ENCODE measurements at regions not wholly inside any gene's neighbourhood (a gene's known extent, or its start where the extent isn't known, plus 50 kb on each side); places are given as distances from the start of the nearest gene placed in this dataset.

GRCh38 chr16:73605309-73605708 lies 557.4 kb upstream of the ZFHX3 start:
- Histone ChIP-seq H3K27me3 (ENCODE audit: control insufficient read depth in 1 of 2, insufficient read depth in 2 of 2, low read length in 1 of 2) (no peaks in the 10 kb centered on the region), H3K36me3 (ENCODE audit: control insufficient read depth in 1 of 2, insufficient read depth in 2 of 2, low read length in 1 of 2) (no peaks in the 10 kb centered on the region), H3K4me3 (ENCODE audit: low read length in 2 of 2) (no peak overlapping the region), H3K9me3 (ENCODE audit: control insufficient read depth, low read length) (peaks cover 3% of the 10 kb centered on the region), H3K4me1 (ENCODE audit: control insufficient read depth in 1 of 2, insufficient read depth in 2 of 2, low read length in 2 of 2) (no peaks in the 10 kb centered on the region), H3K27ac (ENCODE audit: low read depth in 1 of 2, low read length in 2 of 2) (no peak overlapping the region)
- DNase-seq, result no peak
- intact Hi-C loops (cut with DNase I), result no loop called here
- WGBS, 2 donors, result 86 to 87% methylated on average over 5 of the region's 5 CpGs
- ATAC-seq (ENCODE audit: low FRiP score), result no peak

GRCh38 chr16:73601911-73602310 lies 554.0 kb upstream of the ZFHX3 start:
- no peak for ATAC-seq (ENCODE audit: low FRiP score)
- intact Hi-C loops (cut with DNase I), result no loop called here
- H3K27ac ChIP-seq (ENCODE audit: low read depth in 1 of 2, low read length in 2 of 2), result no peak overlapping the region

GRCh38 chr16:73599870-73600269 lies 551.9 kb upstream of the ZFHX3 start:
- no peaks in the 10 kb centered on the region for H3K27me3 ChIP-seq (ENCODE audit: control insufficient read depth in 1 of 2, insufficient read depth in 2 of 2, low read length in 1 of 2)
- intact Hi-C loops (cut with DNase I), result no loop called here

More at GRCh38 chr16:73601911-73602310, 554.0 kb upstream of the ZFHX3 start:
- Histone ChIP-seq H3K36me3 (ENCODE audit: control insufficient read depth in 1 of 2, insufficient read depth in 2 of 2, low read length in 1 of 2) (no peaks in the 10 kb centered on the region), H3K27me3 (ENCODE audit: control insufficient read depth in 1 of 2, insufficient read depth in 2 of 2, low read length in 1 of 2) (no peaks in the 10 kb centered on the region), H3K4me1 (ENCODE audit: control insufficient read depth in 1 of 2, insufficient read depth in 2 of 2, low read length in 2 of 2) (no peaks in the 10 kb centered on the region), H3K4me3 (ENCODE audit: low read length in 2 of 2) (no peak overlapping the region), H3K9me3 (ENCODE audit: control insufficient read depth, low read length) (no peaks in the 10 kb centered on the region)
- WGBS, 2 donors, result 79% methylated on average over 3 of the region's 3 CpGs
- DNase-seq, result no peak

GRCh38 chr16:73599351-73599750 lies 551.4 kb upstream of the ZFHX3 start:
- 61 to 67% methylated on average over 2 of the region's 2 CpGs for WGBS, 2 donors
- no peaks in the 10 kb centered on the region for H3K36me3 ChIP-seq (ENCODE audit: control insufficient read depth in 1 of 2, insufficient read depth in 2 of 2, low read length in 1 of 2)

More at GRCh38 chr16:73599870-73600269, 551.9 kb upstream of the ZFHX3 start:
- H3K36me3 ChIP-seq (ENCODE audit: control insufficient read depth in 1 of 2, insufficient read depth in 2 of 2, low read length in 1 of 2), result no peaks in the 10 kb centered on the region
- 75 to 82% methylated on average over 2 of the region's 2 CpGs for WGBS, 2 donors
- H3K4me1 ChIP-seq (ENCODE audit: control insufficient read depth in 1 of 2, insufficient read depth in 2 of 2, low read length in 2 of 2), result no peaks in the 10 kb centered on the region
- no peak for DNase-seq
- no peaks in the 10 kb centered on the region for H3K9me3 ChIP-seq (ENCODE audit: control insufficient read depth, low read length)
- ATAC-seq (ENCODE audit: low FRiP score), result no peak
- H3K27ac ChIP-seq (ENCODE audit: low read depth in 1 of 2, low read length in 2 of 2), result no peak overlapping the region
- no peak overlapping the region for H3K4me3 ChIP-seq (ENCODE audit: low read length in 2 of 2)

DNA sequence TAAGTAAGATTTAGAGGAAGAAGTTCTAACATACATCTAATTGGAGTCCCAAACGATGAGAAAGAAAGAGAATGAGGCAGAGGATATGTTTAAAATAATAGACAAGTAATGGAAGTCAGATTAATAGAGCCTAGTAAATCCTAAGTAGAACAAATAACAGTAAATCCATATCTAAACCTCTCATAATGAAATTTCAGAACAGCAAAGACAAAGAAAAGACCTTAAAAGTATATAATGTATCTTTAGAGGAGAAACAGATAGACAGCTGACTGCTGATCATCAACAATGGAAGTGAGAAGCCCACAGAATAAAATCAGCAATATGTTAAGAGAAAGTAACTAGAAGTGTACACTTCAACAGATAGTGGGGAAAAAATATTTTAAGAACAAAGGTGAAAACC lies 536.2 kb upstream of the ZFHX3 start:
- Histone ChIP-seq H3K36me3 (ENCODE audit: control insufficient read depth in 1 of 2, insufficient read depth in 2 of 2, low read length in 1 of 2) (no peaks in the 10 kb centered on the region), H3K9me3 (ENCODE audit: control insufficient read depth, low read length) (peaks cover 3% of the 10 kb centered on the region), H3K4me1 (ENCODE audit: control insufficient read depth in 1 of 2, insufficient read depth in 2 of 2, low read length in 2 of 2) (no peaks in the 10 kb centered on the region), H3K4me3 (ENCODE audit: low read length in 2 of 2) (no peak overlapping the region), H3K27me3 (ENCODE audit: control insufficient read depth in 1 of 2, insufficient read depth in 2 of 2, low read length in 1 of 2) (no peaks in the 10 kb centered on the region), H3K27ac (ENCODE audit: low read depth in 1 of 2, low read length in 2 of 2) (no peak overlapping the region)
- intact Hi-C loops (cut with DNase I), result no loop called here
- ATAC-seq (ENCODE audit: low FRiP score) (no peak), DNase-seq (no peak)
- WGBS, 2 donors, result 86 to 100% methylated on average over 1 of the region's 1 CpG

More at GRCh38 chr16:73599351-73599750, 551.4 kb upstream of the ZFHX3 start:
- DNase-seq (no peak), ATAC-seq (ENCODE audit: low FRiP score) (no peak)
- Histone ChIP-seq H3K27ac (ENCODE audit: low read depth in 1 of 2, low read length in 2 of 2) (no peak overlapping the region), H3K4me3 (ENCODE audit: low read length in 2 of 2) (no peak overlapping the region), H3K27me3 (ENCODE audit: control insufficient read depth in 1 of 2, insufficient read depth in 2 of 2, low read length in 1 of 2) (no peaks in the 10 kb centered on the region), H3K9me3 (ENCODE audit: control insufficient read depth, low read length) (no peaks in the 10 kb centered on the region), H3K4me1 (ENCODE audit: control insufficient read depth in 1 of 2, insufficient read depth in 2 of 2, low read length in 2 of 2) (no peaks in the 10 kb centered on the region)
- intact Hi-C loops (cut with DNase I), result no loop called here

GRCh38 chr16:73572135-73572828 lies 524.4 kb upstream of the ZFHX3 start:
- no peak for ATAC-seq (ENCODE audit: low FRiP score)
- H3K27ac ChIP-seq (ENCODE audit: low read depth in 1 of 2, low read length in 2 of 2), result no peak overlapping the region
- peak in 1 of 2 donors; percentile 74 for DNase-seq
- 64% methylated on average over 8 of the region's 8 CpGs for WGBS, 2 donors
- H3K4me3 ChIP-seq (ENCODE audit: low read length in 2 of 2), result no peak overlapping the region
- H3K36me3 ChIP-seq (ENCODE audit: control insufficient read depth in 1 of 2, insufficient read depth in 2 of 2, low read length in 1 of 2), result no peaks in the 10 kb centered on the region
- H3K27me3 ChIP-seq (ENCODE audit: control insufficient read depth in 1 of 2, insufficient read depth in 2 of 2, low read length in 1 of 2), result no peaks in the 10 kb centered on the region
- H3K9me3 ChIP-seq (ENCODE audit: control insufficient read depth, low read length), result no peaks in the 10 kb centered on the region
- intact Hi-C loops (cut with DNase I), result no loop called here
- H3K4me1 ChIP-seq (ENCODE audit: control insufficient read depth in 1 of 2, insufficient read depth in 2 of 2, low read length in 2 of 2), result no peaks in the 10 kb centered on the region

DNA sequence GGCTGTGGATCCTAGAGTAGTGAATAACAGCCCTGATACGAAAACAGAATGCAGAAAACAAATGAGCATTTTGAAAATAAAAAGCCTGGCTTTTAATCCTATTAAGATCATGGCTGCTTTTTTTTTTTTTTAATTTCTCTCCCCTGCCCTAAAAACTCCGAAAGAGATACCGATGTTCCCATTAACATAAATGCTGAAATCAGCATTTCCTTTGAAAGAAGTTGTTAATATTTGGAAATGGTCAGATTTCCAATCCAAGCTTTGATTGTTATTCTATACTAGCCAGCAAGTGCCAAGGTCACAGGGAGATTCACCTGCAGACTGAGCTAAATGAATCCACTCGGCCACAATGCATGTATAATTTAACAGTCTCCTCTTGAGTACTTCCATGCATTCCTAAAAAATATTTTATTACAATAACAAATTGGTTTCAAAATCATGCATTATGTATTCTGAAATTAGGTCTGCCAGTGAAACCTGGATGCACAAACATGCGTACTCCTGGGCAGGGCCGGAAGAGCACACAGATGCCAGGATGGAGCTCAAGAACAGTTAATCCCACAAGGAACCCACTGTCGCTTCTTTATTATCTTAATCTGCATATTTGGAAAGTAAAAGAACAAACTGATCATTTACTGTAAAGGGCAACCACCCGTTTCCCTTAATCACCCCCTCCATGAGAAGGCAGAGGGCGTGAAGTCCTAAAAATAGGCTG lies 521.5 kb upstream of the ZFHX3 start:
- intact Hi-C loops (cut with DNase I), result loop anchor here in 1 of 2 donors (10.0 kb wide), 1 partner anchor 385 kb away; no protein-coding TSS in a partner anchor

DNA sequence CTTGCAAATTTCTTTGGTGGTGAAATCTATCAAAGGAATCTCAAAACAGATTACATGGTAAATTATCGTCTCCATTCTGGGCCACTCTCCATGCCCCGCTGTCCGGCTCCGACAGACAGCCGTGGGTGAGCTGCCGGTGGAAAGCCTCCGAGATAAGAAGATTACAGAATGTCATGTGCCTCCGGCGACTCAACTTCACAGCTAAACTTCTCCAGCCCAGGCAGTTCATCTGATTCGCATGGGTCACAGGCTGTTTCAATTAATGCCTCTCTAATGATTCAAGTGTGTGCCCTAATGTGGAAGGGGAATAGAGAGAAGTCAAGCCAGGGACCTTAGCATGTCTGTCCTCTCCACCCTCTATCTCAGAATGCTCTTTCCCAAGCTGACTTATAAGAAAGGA lies 520.8 kb upstream of the ZFHX3 start:
- Histone ChIP-seq H3K4me3 (ENCODE audit: low read length in 2 of 2) (no peak overlapping the region), H3K36me3 (ENCODE audit: control insufficient read depth in 1 of 2, insufficient read depth in 2 of 2, low read length in 1 of 2) (no peaks in the 10 kb centered on the region), H3K9me3 (ENCODE audit: control insufficient read depth, low read length) (no peaks in the 10 kb centered on the region), H3K27me3 (ENCODE audit: control insufficient read depth in 1 of 2, insufficient read depth in 2 of 2, low read length in 1 of 2) (no peaks in the 10 kb centered on the region), H3K4me1 (ENCODE audit: control insufficient read depth in 1 of 2, insufficient read depth in 2 of 2, low read length in 2 of 2) (no peaks in the 10 kb centered on the region), H3K27ac (ENCODE audit: low read depth in 1 of 2, low read length in 2 of 2) (no peak overlapping the region)
- intact Hi-C loops (cut with DNase I), result loop anchor here in 1 of 2 donors (10.0 kb wide), 1 partner anchor 386 kb away; no protein-coding TSS in a partner anchor
- DNase-seq, result no peak
- ATAC-seq (ENCODE audit: low FRiP score), result no peak
- WGBS, 2 donors, result 84 to 89% methylated on average over 10 of the region's 10 CpGs

More for the DNA sequence above, 521.5 kb upstream of the ZFHX3 start:
- Histone ChIP-seq H3K36me3 (ENCODE audit: control insufficient read depth in 1 of 2, insufficient read depth in 2 of 2, low read length in 1 of 2) (no peaks in the 10 kb centered on the region), H3K4me3 (ENCODE audit: low read length in 2 of 2) (no peak overlapping the region), H3K9me3 (ENCODE audit: control insufficient read depth, low read length) (no peaks in the 10 kb centered on the region), H3K4me1 (ENCODE audit: control insufficient read depth in 1 of 2, insufficient read depth in 2 of 2, low read length in 2 of 2) (no peaks in the 10 kb centered on the region), H3K27me3 (ENCODE audit: control insufficient read depth in 1 of 2, insufficient read depth in 2 of 2, low read length in 1 of 2) (no peaks in the 10 kb centered on the region), H3K27ac (ENCODE audit: low read depth in 1 of 2, low read length in 2 of 2) (no peak overlapping the region)
- WGBS, 2 donors, result 72 to 73% methylated on average over 9 of the region's 9 CpGs
- ATAC-seq (ENCODE audit: low FRiP score), result no peak
- DNase-seq, result no peak

- DNase-seq, result no peak
- Histone ChIP-seq H3K4me1 (ENCODE audit: control insufficient read depth in 1 of 2, insufficient read depth in 2 of 2, low read length in 2 of 2) (no peaks in the 10 kb centered on the region), H3K4me3 (ENCODE audit: low read length in 2 of 2) (no peak overlapping the region), H3K27me3 (ENCODE audit: control insufficient read depth in 1 of 2, insufficient read depth in 2 of 2, low read length in 1 of 2) (no peaks in the 10 kb centered on the region), H3K36me3 (ENCODE audit: control insufficient read depth in 1 of 2, insufficient read depth in 2 of 2, low read length in 1 of 2) (no peaks in the 10 kb centered on the region), H3K9me3 (ENCODE audit: control insufficient read depth, low read length) (no peaks in the 10 kb centered on the region), H3K27ac (ENCODE audit: low read depth in 1 of 2, low read length in 2 of 2) (no peak overlapping the region)
- 91 to 93% methylated on average over 3 of the region's 3 CpGs for WGBS, 2 donors
- no peak for ATAC-seq (ENCODE audit: low FRiP score)
- intact Hi-C loops (cut with DNase I), result loop anchor here (1.0 to 10.0 kb wide), 3 partner anchors 310 to 389 kb away; no protein-coding TSS in a partner anchor
These were observed 518.0 kb upstream of the ZFHX3 start for GRCh38 chr16:73565925-73566324.

Data from aorta (tissue), 5 donors.